K562 (cell line): ENCODE measurements at regions not wholly inside any gene's neighbourhood (a gene's known extent, or its start where the extent isn't known, plus 50 kb on each side); places are given as distances from the start of the nearest gene placed in this dataset.

Experiments used
- ATAC-seq: fragments of 200-7000 bp; cut with Tn5 transposase; 3 replicates; pipeline ENCODE4 v1.9.1; 2020; ENCODE audit warnings: moderate library complexity
- BruUV-seq: library from RNA; stranded (reverse); fragments of 400-500 nt; replicated peaks from 2 replicates; lab custom pipeline; 2021; lab: Mats Ljungman, UMichigan
- CTCF ChIA-PET: fragments of 300-600 bp; formaldehyde crosslinking; extraction: SDS; loops from one replicate; lab custom pipeline; 2021; ENCODE audit warnings: low intra/inter-chr PET ratio; lab: Yijun Ruan, JAX
- POLR2A ChIA-PET: fragments of 300-600, 350-650 bp; sonication (Branson Sonifier 250); formaldehyde crosslinking; extraction: SDS; loops from one replicate; lab custom pipeline; 2021; ENCODE audit warnings: antibody characterized with exemption, inconsistent platforms; lab: Yijun Ruan, JAX
- DNase-seq, 4 experiments: peaks; one replicate each; pipeline versions ENCODE4 v3.0.0 to v3.0.0-alpha.2; 2011 to 2018; ENCODE audit warnings: low spot score in 3 of 4, mixed read lengths in 3 of 4; ENCODE audit errors: extremely low read depth in 1 of 4
- FAIRE-seq: peaks from 2 replicates; lab custom pipeline; 2011; peaks lifted over from hg19 to GRCh38; lab: Jason Lieb, UNC
- H2AFZ ChIP-seq: 2 replicates; pipeline ENCODE4 v1.6.0; 2011; ENCODE audit warnings: low read depth, low read length, control low read depth, inconsistent platforms
- H3K27ac ChIP-seq: fragments of 200-600 bp; 3 replicates; pipeline ENCODE4 v1.8.0; 2011; ENCODE audit warnings: low read depth, mild to moderate bottlenecking, control low read depth, inconsistent platforms, low read length, moderate library complexity, mixed read lengths; ENCODE audit errors: extremely low read depth
- H3K27me3 ChIP-seq, 2 experiments: fragments of 300-600 bp in 1 of 2; 2 replicates in 1 of 2; 3 replicates in 1 of 2; pipeline versions ENCODE4 v1.6.0 to v1.8.0; 2011; ENCODE audit warnings: inconsistent platforms in 2 of 2, low read length in 2 of 2, mild to moderate bottlenecking in 1 of 2, mixed read lengths in 1 of 2, moderate library complexity in 1 of 2; ENCODE audit not compliant: control insufficient read depth in 2 of 2, insufficient read depth in 2 of 2
- H3K36me3 ChIP-seq: fragments of 300-600 bp; 3 replicates; pipeline ENCODE4 v1.8.0; 2011; ENCODE audit warnings: mild to moderate bottlenecking, low read length, inconsistent platforms; ENCODE audit not compliant: control insufficient read depth, insufficient read depth
- H3K4me1 ChIP-seq, 2 experiments: fragments of 200-600 bp in 1 of 2; replicated peaks in 1 of 2; 2 replicates in 1 of 2; 3 replicates in 1 of 2; pipeline versions ENCODE4 v1.5.1 to v1.8.0; 2011; ENCODE audit warnings: inconsistent platforms in 2 of 2, low read length in 2 of 2, mild to moderate bottlenecking in 1 of 2, mixed read lengths in 1 of 2, moderate library complexity in 1 of 2; ENCODE audit not compliant: control insufficient read depth in 2 of 2, insufficient read depth in 2 of 2
- H3K4me2 ChIP-seq: 2 replicates; pipeline ENCODE4 v1.6.1; 2011; ENCODE audit warnings: low read length, control low read depth, inconsistent platforms, mixed read lengths; ENCODE audit not compliant: insufficient read depth
- H3K4me3 ChIP-seq: fragments of 200-600 bp; sonication (generic), shearing (Covaris generic); 2 replicates; pipeline ENCODE4 v1.5.1; 2016; ENCODE audit warnings: control low read depth, inconsistent platforms
- H3K79me2 ChIP-seq: fragments of 200-600 bp; 3 replicates; pipeline ENCODE4 v1.8.0; 2011; ENCODE audit warnings: low read length, inconsistent platforms; ENCODE audit not compliant: control insufficient read depth, insufficient read depth
- H3K9ac ChIP-seq, 2 experiments: 2 replicates each; pipeline versions ENCODE4 v1.6.0 to v1.6.1; 2011; ENCODE audit warnings: low read depth in 2 of 2, low read length in 2 of 2, control low read depth in 1 of 2, inconsistent platforms in 1 of 2, mild to moderate bottlenecking in 1 of 2, mixed read lengths in 1 of 2; ENCODE audit not compliant: insufficient read depth in 1 of 2
- H3K9me1 ChIP-seq: one replicate; pipeline ENCODE4 v1.6.0; 2011; ENCODE audit warnings: inconsistent platforms, mild to moderate bottlenecking, low read length, moderate library complexity; ENCODE audit not compliant: control insufficient read depth, insufficient read depth
- H3K9me3 ChIP-seq: replicated peaks from 2 replicates; pipeline ENCODE4 v1.5.1; 2011; ENCODE audit warnings: low read depth, low read length, inconsistent platforms; ENCODE audit not compliant: control insufficient read depth, insufficient read depth
- H4K20me1 ChIP-seq: replicated peaks from 2 replicates; pipeline ENCODE4 v1.6.1; 2011; ENCODE audit warnings: low read length, inconsistent platforms, mixed read lengths; ENCODE audit not compliant: control insufficient read depth, insufficient read depth
- CC2D1A ChIP-seq: fragments of 450-650 bp; IDR thresholded peaks from 2 replicates; pipeline ENCODE4 v1.6.1; 2017; ENCODE audit warnings: mild to moderate bottlenecking
- CHCHD3 ChIP-seq: fragments of 250-450 bp; sonication (Bioruptor Pico); IDR thresholded peaks from 2 replicates; pipeline ENCODE4 v2.1.2; 2022; ENCODE audit warnings: mild to moderate bottlenecking
- EP300 ChIP-seq: IDR thresholded peaks from 2 replicates; pipeline ENCODE4 v1.6.1; 2012; ENCODE audit warnings: low read length, improper control_type of control experiment
- FOXA1 ChIP-seq: fragments of 450-650 bp; IDR thresholded peaks from 2 replicates; pipeline ENCODE4 v1.6.1; 2016; ENCODE audit warnings: mild to moderate bottlenecking, borderline replicate concordance
- MAFK ChIP-seq: IDR thresholded peaks from 2 replicates; pipeline ENCODE4 v1.6.1; 2011; ENCODE audit warnings: low read length, improper control_type of control experiment
- NFATC3 ChIP-seq: fragments of 450-650 bp; IDR thresholded peaks from 2 replicates; pipeline ENCODE4 v1.6.1; 2017; ENCODE audit warnings: mild to moderate bottlenecking
- TBP ChIP-seq: optimal IDR thresholded peaks from 2 replicates; pipeline ENCODE3; 2011; ENCODE audit warnings: low read depth, low read length, improper control_type of control experiment
- TCF7 ChIP-seq: sonication (generic); IDR thresholded peaks from 2 replicates; pipeline ENCODE4 v1.6.1; 2016; ENCODE audit warnings: antibody characterized with exemption, borderline replicate concordance
- ZNF280B ChIP-seq: fragments of 250-450 bp; sonication (Bioruptor Pico); IDR thresholded peaks from 2 replicates; pipeline ENCODE4 v1.5.1; 2021; ENCODE audit warnings: mild to moderate bottlenecking
- ZNF445 ChIP-seq: fragments of 250-450 bp; sonication (Bioruptor Pico); IDR thresholded peaks from 2 replicates; pipeline ENCODE4 v1.4.0; 2020; ENCODE audit warnings: low read depth, mild to moderate bottlenecking, moderate library complexity
- ZNF699 ChIP-seq: fragments of 250-450 bp; sonication (Bioruptor Pico); IDR thresholded peaks from 2 replicates; pipeline ENCODE4 v1.8.0; 2021; ENCODE audit warnings: mild to moderate bottlenecking, moderate library complexity; ENCODE audit not compliant: insufficient replicate concordance
- ZNF830 ChIP-seq: fragments of 250-450 bp; sonication (Bioruptor Pico); IDR thresholded peaks from 2 replicates; pipeline ENCODE4 v1.5.0; 2021; ENCODE audit warnings: mild to moderate bottlenecking
- WGBS: fragments of 100-300 bp; shearing (Covaris generic); methylation state at CpG from one replicate; pipeline ENCODE4 v1.1.6; 2016; ENCODE audit warnings: low coverage, mixed read lengths; ENCODE audit not compliant: insufficient coverage; ENCODE audit errors: missing lambda C conversion rate; 5-methylcytosine and 5-hydroxymethylcytosine counted together
- in situ Hi-C: fragments of 300-500 bp; cut with MboI; formaldehyde crosslinking; loops from 4 replicates; pipeline ENCODE4 v1.15.0; 2018; ENCODE audit warnings: inconsistent platforms, mixed read lengths
- intact Hi-C: fragments of 100-400 bp; cut with micrococcal nuclease; formaldehyde crosslinking; loops from 2 replicates; pipeline ENCODE4 v1.14.2; 2022
- TF ChIP-seq, protein P1 (sequence below): sonication (generic); formaldehyde crosslinking; IDR thresholded peaks from 2 replicates; pipeline ENCODE4 v1.8.0; 2022; ENCODE audit warnings: missing genetic modification reagents, mild to moderate bottlenecking, moderate library complexity, borderline replicate concordance
- TF ChIP-seq, protein P2 (sequence below): sonication (generic); formaldehyde crosslinking; IDR thresholded peaks from 2 replicates; pipeline ENCODE4 v1.4.0; 2020; ENCODE audit warnings: mild to moderate bottlenecking, missing genetic modification reagents
- TF ChIP-seq, protein P3 (sequence below): fragments of 450-650 bp; formaldehyde crosslinking; IDR thresholded peaks from 2 replicates; pipeline ENCODE4 v1.4.0; 2022; ENCODE audit warnings: missing genetic modification characterization

DNA sequence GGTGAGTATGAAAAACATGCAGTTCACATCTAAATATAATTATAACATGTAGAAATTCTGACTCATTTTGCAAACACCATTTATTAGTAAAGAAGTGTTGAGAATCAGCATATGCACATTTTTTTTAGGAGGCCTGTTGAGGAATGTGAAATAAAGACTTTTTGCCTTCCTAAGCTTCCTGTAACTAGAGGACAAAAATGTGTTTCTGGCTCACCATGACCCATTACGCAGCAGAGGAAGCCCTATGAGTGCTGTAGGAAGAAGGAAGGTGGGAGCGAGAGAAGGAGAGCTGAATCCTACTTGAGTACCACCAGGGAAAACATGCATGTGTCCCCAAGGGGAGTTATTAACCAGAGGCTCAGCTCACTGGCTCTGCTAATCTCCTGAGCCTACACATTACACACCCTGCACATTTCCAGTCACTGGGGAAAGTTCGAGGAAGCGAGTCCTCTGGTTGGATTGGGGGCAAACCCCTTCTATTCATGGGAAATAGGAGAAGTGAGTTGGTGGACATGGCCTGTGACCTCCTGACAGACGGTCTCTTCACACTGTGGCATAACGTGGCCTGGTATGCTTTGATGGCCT, 540.5 kb upstream of the JAG1 start (continued):
- TF ChIP-seq, protein P1, sequence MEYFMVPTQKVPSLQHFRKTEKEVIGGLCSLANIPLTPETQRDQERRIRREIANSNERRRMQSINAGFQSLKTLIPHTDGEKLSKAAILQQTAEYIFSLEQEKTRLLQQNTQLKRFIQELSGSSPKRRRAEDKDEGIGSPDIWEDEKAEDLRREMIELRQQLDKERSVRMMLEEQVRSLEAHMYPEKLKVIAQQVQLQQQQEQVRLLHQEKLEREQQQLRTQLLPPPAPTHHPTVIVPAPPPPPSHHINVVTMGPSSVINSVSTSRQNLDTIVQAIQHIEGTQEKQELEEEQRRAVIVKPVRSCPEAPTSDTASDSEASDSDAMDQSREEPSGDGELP (CRISPR knock-in tag) = no peak
- TF ChIP-seq, protein P2, sequence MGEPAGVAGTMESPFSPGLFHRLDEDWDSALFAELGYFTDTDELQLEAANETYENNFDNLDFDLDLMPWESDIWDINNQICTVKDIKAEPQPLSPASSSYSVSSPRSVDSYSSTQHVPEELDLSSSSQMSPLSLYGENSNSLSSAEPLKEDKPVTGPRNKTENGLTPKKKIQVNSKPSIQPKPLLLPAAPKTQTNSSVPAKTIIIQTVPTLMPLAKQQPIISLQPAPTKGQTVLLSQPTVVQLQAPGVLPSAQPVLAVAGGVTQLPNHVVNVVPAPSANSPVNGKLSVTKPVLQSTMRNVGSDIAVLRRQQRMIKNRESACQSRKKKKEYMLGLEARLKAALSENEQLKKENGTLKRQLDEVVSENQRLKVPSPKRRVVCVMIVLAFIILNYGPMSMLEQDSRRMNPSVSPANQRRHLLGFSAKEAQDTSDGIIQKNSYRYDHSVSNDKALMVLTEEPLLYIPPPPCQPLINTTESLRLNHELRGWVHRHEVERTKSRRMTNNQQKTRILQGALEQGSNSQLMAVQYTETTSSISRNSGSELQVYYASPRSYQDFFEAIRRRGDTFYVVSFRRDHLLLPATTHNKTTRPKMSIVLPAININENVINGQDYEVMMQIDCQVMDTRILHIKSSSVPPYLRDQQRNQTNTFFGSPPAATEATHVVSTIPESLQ (CRISPR knock-in tag) = no peak
- no peak for TF ChIP-seq ZNF830
- TF ChIP-seq TCF7 = no peak

DNA sequence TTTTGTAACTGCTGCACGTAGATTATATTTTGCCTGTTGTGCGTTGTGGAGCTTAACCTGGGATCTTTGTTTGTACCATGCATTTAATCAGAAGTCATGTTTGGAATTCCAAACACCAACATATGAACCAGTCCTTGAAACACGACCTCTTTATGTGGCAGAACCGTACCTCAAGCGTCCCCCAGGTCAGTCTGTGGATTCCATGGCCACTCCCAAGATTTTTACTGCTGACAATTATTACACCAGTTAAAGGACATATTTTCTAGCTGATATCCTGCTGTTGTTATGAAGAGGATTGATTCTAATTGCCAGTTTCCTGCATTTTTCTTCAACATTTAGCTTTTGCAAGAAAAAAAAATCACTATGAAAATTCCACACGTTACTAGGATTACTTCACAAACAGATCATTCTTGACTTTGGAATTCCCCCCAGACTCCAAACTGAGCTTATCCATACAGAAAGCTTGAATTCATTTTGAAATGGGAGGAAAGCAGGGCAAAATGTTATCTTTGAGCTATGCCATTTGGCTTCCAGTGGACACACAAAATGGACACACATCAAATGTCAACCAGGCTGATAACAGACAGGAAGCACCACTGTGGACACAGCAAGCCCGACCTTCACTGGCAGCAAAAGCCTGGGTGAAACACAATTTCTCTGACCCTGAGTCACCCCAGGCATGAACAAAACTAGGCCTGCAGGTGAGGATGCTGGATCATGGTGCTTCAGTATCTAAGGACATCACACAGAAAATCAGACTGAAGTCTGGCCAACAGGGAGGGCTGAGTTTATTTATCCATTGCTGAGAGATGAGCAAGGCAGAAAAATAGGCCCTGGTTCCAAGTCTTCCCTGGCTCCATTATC, 542.9 kb upstream of the JAG1 start:
- Histone ChIP-seq H3K9me3 (no peaks in the 10 kb centered on the region), H3K4me3 (no peak overlapping the region), H2AFZ (no peak overlapping the region), H3K9ac (no peak overlapping the region), H3K36me3 (no peaks in the 10 kb centered on the region), H3K4me1 (no peaks in the 10 kb centered on the region), H3K9me1 (no peaks in the 10 kb centered on the region), H3K4me2 (no peak overlapping the region), H3K79me2 (no peaks in the 10 kb centered on the region), H3K27ac (no peak overlapping the region), H3K27me3 (no peaks in the 10 kb centered on the region), H4K20me1 (no peaks in the 10 kb centered on the region)
- CTCF ChIA-PET = no interaction called here
- 0% methylated on average over 4 of the region's 7 CpGs for WGBS
- in situ Hi-C loops (no loop called here), intact Hi-C loops (no loop called here)
- BruUV-seq = no TSS peak
- no peak for ATAC-seq
- POLR2A ChIA-PET = no interaction called here
- no peak for DNase-seq
- no peak for FAIRE-seq
- no peak for TF ChIP-seq TBP
- TF ChIP-seq ZNF699 (CRISPR knock-in tag) = no peak
- TF ChIP-seq, protein P3, sequence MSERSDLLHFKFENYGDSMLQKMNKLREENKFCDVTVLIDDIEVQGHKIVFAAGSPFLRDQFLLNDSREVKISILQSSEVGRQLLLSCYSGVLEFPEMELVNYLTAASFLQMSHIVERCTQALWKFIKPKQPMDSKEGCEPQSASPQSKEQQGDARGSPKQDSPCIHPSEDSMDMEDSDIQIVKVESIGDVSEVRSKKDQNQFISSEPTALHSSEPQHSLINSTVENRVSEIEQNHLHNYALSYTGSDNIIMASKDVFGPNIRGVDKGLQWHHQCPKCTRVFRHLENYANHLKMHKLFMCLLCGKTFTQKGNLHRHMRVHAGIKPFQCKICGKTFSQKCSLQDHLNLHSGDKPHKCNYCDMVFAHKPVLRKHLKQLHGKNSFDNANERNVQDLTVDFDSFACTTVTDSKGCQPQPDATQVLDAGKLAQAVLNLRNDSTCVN (CRISPR knock-in tag) = no peak
- TF ChIP-seq NFATC3 = no peak
- no peak for TF ChIP-seq CC2D1A
- TF ChIP-seq EP300 = no peak
- TF ChIP-seq FOXA1 = no peak
- no peak for TF ChIP-seq MAFK
- TF ChIP-seq ZNF280B (CRISPR knock-in tag) = no peak
- no peak for TF ChIP-seq CHCHD3 (CRISPR knock-in tag)
- no peak for TF ChIP-seq ZNF445
